Adrenal gland (tissue), 9 donors: ENCODE measurements at regions not wholly inside any gene's neighbourhood (a gene's known extent, or its start where the extent isn't known, plus 50 kb on each side); places are given as distances from the start of the nearest gene placed in this dataset.
"Not testable (repeated sequence)": the region's sequence is repeated elsewhere in the genome, so short reads cannot be mapped to it uniquely, and the experiment has no call there.

Source experiments
- DNase-seq, 7 donors: peaks; one replicate each; pipeline ENCODE4 v3.0.0-alpha.2; 2019 to 2020
- H3K27ac ChIP-seq, 5 donors: fragments of 200-600 bp; sonication (generic) in 4 of 5; 1 replicate in 3 of 5; 2 replicates in 2 of 5; pipeline versions ENCODE4 v1.5.1 to v1.8.0; 2016 to 2020; ENCODE audit warnings: mild to moderate bottlenecking in 1 of 5
- H3K27me3 ChIP-seq: fragments of 200-600 bp; 2 replicates; pipeline ENCODE4 v1.8.0; 2021
- H3K36me3 ChIP-seq, 2 donors: fragments of 200-600 bp; replicated peaks in 1 of 2; 1 replicate in 1 of 2; 2 replicates in 1 of 2; pipeline versions ENCODE4 v1.5.1 to v1.8.0; 2018 to 2022
- H3K4me1 ChIP-seq, 2 donors: fragments of 200-600 bp; replicated peaks in 1 of 2; 1 replicate in 1 of 2; 2 replicates in 1 of 2; pipeline versions ENCODE4 v1.5.1 to v1.8.0; 2018 to 2021
- H3K4me3 ChIP-seq, 4 donors: fragments of 200-600 bp; sonication (generic) in 3 of 4; one replicate each; pipeline ENCODE4 v1.5.1; 2016 to 2018
- H3K9me3 ChIP-seq, 3 donors: fragments of 200-600 bp; sonication (generic) in 1 of 3; replicated peaks in 1 of 3; 1 replicate in 2 of 3; 2 replicates in 1 of 3; pipeline versions ENCODE4 v1.5.1 to v1.8.0; 2016 to 2021
- WGBS, 4 donors: extraction: QIAGEN DNeasy Blood & Tissue Kit in 2 of 4; methylation state at CpG; one replicate each; pipeline versions ENCODE4 v1.1.5 to v1.1.7; 2013 to 2017; 5-methylcytosine and 5-hydroxymethylcytosine counted together
- intact Hi-C, 2 donors: fragments of 100-400 bp; cut with DNase I; formaldehyde crosslinking; loops; one replicate each; pipeline versions ENCODE4 v1.14.1 to v1.15.0; 2022 to 2023
- donor health status: healthy with polysubstance abuse.
- donor health status: Bipolar disorder and iron deficiency.
- donor health status: DM: yes; HTN: yes; CAD: no.
- donor health status: DM: no; HTN: no; CAD: no.
- donor health status: DM: no; HTN: no; CAD: no.

GRCh38 chr18:14262786-14263185 lies 130.6 kb upstream of the ZNF519 start:
- H3K36me3 ChIP-seq, H3K9me3 ChIP-seq, H3K27me3 ChIP-seq, H3K4me1 ChIP-seq, intact Hi-C loops, DNase-seq, H3K27ac ChIP-seq, H3K4me3 ChIP-seq: not testable (repeated sequence)
- WGBS, 4 donors, result 92 to 97% (median 94%) methylated on average over 3 of the region's 3 CpGs

GRCh38 chr18:14250084-14250677 lies 117.9 kb upstream of the ZNF519 start:
- H3K4me1 ChIP-seq, H3K9me3 ChIP-seq, intact Hi-C loops, H3K36me3 ChIP-seq, H3K27ac ChIP-seq, H3K27me3 ChIP-seq, H3K4me3 ChIP-seq, DNase-seq: not testable (repeated sequence)
- 81 to 89% (median 87%) methylated on average over 3 to 5 of the region's 5 CpGs for WGBS, 4 donors

- intact Hi-C loops, H3K4me3 ChIP-seq, H3K9me3 ChIP-seq, DNase-seq, H3K27me3 ChIP-seq, H3K4me1 ChIP-seq, H3K27ac ChIP-seq, H3K36me3 ChIP-seq: not testable (repeated sequence)
- WGBS, 4 donors, result 90 to 95% (median 91%) methylated on average over 1 of the region's 1 CpG
Measured at GRCh38 chr18:14239224-14239623, 107.0 kb upstream of the ZNF519 start.

- DNase-seq, H3K4me3 ChIP-seq, H3K27me3 ChIP-seq, H3K9me3 ChIP-seq, intact Hi-C loops, H3K4me1 ChIP-seq, H3K27ac ChIP-seq, H3K36me3 ChIP-seq: not testable (repeated sequence)
- 55 to 75% (median 70%) methylated on average over 2 to 3 of the region's 3 CpGs for WGBS, 4 donors
Measured at GRCh38 chr18:14236356-14237048, 104.3 kb upstream of the ZNF519 start.

GRCh38 chr18:14225286-14225679 lies 93.0 kb upstream of the ZNF519 start:
- DNase-seq, H3K36me3 ChIP-seq, intact Hi-C loops, H3K27ac ChIP-seq, H3K9me3 ChIP-seq, H3K4me3 ChIP-seq, H3K27me3 ChIP-seq, H3K4me1 ChIP-seq: not testable (repeated sequence)
- 60 to 69% (median 67%) methylated on average over 4 of the region's 4 CpGs for WGBS, 4 donors

GRCh38 chr18:14224551-14225285 lies 92.5 kb upstream of the ZNF519 start:
- H3K27ac ChIP-seq, H3K4me1 ChIP-seq, H3K27me3 ChIP-seq, intact Hi-C loops, DNase-seq, H3K36me3 ChIP-seq, H3K9me3 ChIP-seq, H3K4me3 ChIP-seq: not testable (repeated sequence)
- 87 to 91% (median 90%) methylated on average over 5 to 27 of the region's 27 CpGs for WGBS, 4 donors

- H3K36me3 ChIP-seq, H3K27ac ChIP-seq, intact Hi-C loops, H3K4me1 ChIP-seq, H3K4me3 ChIP-seq, H3K27me3 ChIP-seq, H3K9me3 ChIP-seq, DNase-seq: not testable (repeated sequence)
- WGBS, 4 donors, result 93 to 97% (median 94%) methylated on average over 7 to 15 of the region's 16 CpGs; no CpG with 5 or more reads in 1 of the 4 donors
Measured at GRCh38 chr18:14223919-14224318, 91.7 kb upstream of the ZNF519 start.

- H3K36me3 ChIP-seq, H3K9me3 ChIP-seq, H3K4me3 ChIP-seq, H3K27ac ChIP-seq, DNase-seq, H3K4me1 ChIP-seq, intact Hi-C loops, H3K27me3 ChIP-seq: not testable (repeated sequence)
- WGBS, 4 donors, result 87 to 97% (median 95%) methylated on average over 6 to 31 of the region's 31 CpGs
Measured at GRCh38 chr18:14223231-14223822, 91.1 kb upstream of the ZNF519 start.

GRCh38 chr18:14222354-14223221 lies 90.4 kb upstream of the ZNF519 start:
- intact Hi-C loops, H3K27ac ChIP-seq, DNase-seq, H3K4me3 ChIP-seq, H3K9me3 ChIP-seq, H3K4me1 ChIP-seq, H3K36me3 ChIP-seq, H3K27me3 ChIP-seq: not testable (repeated sequence)
- WGBS, 4 donors, result 90 to 95% (median 94%) methylated on average over 8 to 31 of the region's 31 CpGs
